AG10803 (cell line): ENCODE measurements at regions not wholly inside any gene's neighbourhood (a gene's known extent, or its start where the extent isn't known, plus 50 kb on each side); places are given as distances from the start of the nearest gene placed in this dataset.
"Not testable (repeated sequence)": the region's sequence is repeated elsewhere in the genome, so short reads cannot be mapped to it uniquely, and the experiment has no call there.

Experiments
- DNase-seq: peaks from one replicate; pipeline ENCODE4 v3.0.0; 2010; ENCODE audit warnings: low read depth
- H3K4me3 ChIP-seq: 2 replicates; pipeline ENCODE4 v1.5.1; 2011; ENCODE audit warnings: mild to moderate bottlenecking, low read length, control low read depth
- TF ChIP-seq, protein P1 (sequence below): conservative IDR thresholded peaks from 2 replicates; pipeline ENCODE4 v1.5.1; 2011; ENCODE audit warnings: mild to moderate bottlenecking, low read length, control low read depth, inconsistent platforms

DNA sequence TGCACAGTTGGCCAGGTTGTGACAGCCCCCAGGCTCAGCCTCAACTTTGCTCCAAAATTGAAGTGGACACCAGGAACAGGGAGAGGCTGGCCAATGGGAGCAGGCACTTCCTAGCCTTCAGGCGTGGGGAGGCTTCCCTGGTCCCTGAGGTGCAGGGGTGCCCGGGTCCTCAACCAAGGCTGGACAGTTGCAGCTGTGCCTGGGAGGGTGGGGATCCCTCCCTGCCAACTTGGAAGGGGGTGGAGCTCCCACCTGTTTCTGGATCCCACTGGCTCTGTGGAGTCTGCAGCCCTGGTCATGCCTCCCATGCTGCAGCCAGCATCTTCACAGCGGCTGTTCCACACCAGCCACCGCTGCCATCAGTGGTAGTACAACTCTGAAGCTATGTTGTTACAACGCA lies 502.8 kb upstream of the SLITRK5 start:
- DNase-seq: no peak
- TF ChIP-seq, protein P1, sequence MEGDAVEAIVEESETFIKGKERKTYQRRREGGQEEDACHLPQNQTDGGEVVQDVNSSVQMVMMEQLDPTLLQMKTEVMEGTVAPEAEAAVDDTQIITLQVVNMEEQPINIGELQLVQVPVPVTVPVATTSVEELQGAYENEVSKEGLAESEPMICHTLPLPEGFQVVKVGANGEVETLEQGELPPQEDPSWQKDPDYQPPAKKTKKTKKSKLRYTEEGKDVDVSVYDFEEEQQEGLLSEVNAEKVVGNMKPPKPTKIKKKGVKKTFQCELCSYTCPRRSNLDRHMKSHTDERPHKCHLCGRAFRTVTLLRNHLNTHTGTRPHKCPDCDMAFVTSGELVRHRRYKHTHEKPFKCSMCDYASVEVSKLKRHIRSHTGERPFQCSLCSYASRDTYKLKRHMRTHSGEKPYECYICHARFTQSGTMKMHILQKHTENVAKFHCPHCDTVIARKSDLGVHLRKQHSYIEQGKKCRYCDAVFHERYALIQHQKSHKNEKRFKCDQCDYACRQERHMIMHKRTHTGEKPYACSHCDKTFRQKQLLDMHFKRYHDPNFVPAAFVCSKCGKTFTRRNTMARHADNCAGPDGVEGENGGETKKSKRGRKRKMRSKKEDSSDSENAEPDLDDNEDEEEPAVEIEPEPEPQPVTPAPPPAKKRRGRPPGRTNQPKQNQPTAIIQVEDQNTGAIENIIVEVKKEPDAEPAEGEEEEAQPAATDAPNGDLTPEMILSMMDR: no peak
- no peak overlapping the region for H3K4me3 ChIP-seq

DNA sequence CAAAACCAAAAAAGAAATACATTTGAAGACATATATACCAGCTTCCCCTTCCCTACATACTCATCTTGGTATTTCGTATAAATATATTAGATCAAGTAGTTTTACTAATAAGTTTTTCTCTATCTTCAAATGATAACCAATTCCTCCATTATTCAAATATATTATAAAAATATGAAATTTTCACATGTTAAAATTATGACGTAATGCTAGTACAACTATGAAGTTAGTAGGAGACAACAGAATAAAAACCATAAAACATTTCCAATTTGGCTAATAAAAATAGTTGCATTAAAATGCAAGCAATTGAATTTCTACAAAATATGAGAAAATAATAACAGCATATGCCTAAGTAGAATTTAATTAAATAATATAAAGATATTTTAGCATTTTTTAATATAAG lies 501.8 kb upstream of the SLITRK5 start:
- no peak overlapping the region for H3K4me3 ChIP-seq
- DNase-seq: no peak
- TF ChIP-seq, protein P1: no peak

DNA sequence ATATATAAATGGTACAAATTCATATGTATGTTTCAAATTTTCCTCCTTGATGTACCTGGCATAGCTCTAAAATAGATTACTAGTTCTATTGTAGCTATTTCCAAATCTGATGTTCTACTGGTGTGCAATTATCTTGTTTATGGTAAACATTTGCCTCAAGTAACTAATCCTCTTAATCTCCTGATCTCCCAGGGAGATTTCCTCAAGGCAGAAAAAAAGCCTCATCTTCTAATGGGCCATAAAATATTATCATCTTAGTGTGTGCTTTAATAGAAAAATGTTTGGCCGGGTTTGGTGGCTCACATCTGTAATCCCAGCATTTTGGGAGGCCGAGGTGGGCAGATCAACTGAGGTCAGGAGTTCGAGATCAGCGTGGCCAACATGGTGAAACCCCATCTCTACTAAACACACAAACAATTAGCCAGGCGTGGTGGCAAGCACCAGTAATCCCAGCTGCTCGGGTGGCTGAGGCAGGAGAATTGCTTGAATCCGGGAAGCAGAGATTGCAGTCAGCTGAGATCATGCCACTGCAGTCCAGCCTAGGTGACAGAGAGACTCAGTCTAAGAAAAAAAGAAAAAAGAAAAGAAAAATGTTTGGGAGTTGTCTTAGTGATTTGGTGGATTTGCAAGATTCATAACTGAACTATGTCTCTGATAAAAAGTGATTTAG lies 498.9 kb upstream of the SLITRK5 start:
- DNase-seq: no peak
- TF ChIP-seq, protein P1: no peak
- H3K4me3 ChIP-seq: no peak overlapping the region

DNA sequence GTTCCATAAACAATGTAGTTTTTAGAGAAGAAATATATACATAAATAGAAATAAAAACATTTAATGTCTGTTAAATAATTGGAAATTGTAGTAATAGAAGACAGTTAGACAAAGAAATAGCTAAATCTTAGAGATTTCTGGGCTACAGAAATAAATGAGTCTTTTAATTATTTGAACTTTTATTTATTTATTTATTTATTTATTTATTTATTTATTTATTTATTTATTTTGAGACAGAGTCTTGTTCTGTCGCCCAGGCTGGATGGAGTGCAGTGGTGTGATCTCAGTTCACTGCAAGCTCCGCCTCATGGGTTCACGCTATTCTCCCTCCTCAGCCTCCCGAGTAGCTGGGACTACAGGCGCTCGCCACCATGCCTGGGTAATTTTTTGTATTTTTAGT lies 486.0 kb upstream of the SLITRK5 start:
- not testable (repeated sequence) for DNase-seq

DNA sequence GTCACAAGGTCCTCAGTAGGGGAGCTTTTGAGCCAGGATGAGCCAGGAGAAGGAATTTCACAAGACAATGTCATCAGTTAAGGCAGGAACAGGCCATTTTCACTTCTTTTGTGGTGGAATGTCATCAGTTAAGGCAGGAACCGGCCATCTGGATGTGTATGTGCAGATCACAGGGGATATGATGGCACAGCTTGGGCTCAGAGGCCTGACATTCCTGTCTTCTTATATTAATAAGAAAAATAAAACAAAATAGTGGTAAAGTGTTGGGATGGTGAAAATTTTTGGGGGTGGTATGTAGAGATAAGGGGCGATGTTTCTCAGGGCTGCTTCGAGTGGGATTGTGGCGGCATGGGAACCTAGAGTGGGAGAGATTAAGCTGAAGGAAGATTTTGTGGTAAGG lies 484.5 kb upstream of the SLITRK5 start:
- not testable (repeated sequence) for DNase-seq, H3K4me3 ChIP-seq

More for the DNA sequence above, 486.0 kb upstream of the SLITRK5 start:
- H3K4me3 ChIP-seq: not testable (repeated sequence)

DNA sequence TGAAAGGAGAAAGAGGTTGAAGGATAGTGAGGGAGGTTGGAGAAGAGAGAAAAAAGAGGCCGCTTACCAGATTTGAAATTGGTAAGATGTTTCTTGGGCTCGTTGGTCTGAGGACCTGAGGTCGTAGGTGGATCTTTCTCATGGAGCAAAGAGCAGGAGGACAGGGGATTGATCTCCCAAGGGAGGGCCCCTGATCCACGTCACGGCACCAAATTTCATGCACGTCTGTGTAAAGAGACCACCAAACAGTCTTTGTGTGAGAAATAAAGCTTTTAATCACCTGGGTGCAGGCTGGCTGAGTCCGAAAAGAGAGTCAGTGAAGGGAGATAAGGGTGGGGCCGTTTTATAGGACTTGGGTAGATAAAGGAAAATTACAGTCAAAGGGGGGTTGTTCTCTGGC lies 479.7 kb upstream of the SLITRK5 start:
- DNase-seq, H3K4me3 ChIP-seq: not testable (repeated sequence)

DNA sequence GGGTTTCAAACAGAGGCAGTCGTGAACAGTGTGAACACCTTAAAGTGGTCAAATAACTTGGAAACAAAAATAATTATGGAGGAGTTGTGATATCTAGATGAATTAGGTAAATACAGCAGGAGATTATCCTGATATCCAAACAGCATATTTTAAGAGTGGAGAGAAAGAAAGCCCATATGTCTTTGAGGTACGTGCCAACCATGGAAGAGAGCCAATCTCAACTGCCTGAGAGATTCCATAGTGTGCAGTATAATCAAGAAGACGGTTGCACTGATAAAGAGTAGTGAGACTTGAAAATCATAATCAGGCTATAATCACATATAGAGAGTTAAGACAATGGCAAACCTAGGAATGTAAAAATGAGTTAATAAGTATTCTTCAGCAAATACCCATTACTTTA lies 472.8 kb upstream of the SLITRK5 start:
- TF ChIP-seq, protein P1: no peak
- H3K4me3 ChIP-seq: no peak overlapping the region
- DNase-seq: no peak

DNA sequence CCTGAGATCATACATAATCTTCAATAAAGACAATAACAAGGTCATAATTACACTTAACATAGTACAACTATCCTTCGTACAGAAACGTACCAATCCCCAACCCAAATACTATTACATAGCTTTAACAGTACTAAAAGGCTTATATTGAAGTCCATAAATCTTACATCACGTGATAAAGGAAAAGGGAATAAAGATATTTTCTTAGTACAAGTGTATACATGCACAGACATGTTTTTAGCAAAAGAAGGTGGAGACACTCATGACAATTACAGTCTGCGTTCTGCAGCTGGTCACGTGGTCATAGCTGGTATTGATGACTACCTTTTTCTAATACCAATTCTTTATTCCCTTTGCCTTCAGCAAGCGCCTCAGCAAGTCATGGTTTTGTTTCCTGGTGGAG lies 464.5 kb upstream of the SLITRK5 start:
- DNase-seq: no peak
- no peak overlapping the region for H3K4me3 ChIP-seq
- TF ChIP-seq, protein P1: no peak

DNA sequence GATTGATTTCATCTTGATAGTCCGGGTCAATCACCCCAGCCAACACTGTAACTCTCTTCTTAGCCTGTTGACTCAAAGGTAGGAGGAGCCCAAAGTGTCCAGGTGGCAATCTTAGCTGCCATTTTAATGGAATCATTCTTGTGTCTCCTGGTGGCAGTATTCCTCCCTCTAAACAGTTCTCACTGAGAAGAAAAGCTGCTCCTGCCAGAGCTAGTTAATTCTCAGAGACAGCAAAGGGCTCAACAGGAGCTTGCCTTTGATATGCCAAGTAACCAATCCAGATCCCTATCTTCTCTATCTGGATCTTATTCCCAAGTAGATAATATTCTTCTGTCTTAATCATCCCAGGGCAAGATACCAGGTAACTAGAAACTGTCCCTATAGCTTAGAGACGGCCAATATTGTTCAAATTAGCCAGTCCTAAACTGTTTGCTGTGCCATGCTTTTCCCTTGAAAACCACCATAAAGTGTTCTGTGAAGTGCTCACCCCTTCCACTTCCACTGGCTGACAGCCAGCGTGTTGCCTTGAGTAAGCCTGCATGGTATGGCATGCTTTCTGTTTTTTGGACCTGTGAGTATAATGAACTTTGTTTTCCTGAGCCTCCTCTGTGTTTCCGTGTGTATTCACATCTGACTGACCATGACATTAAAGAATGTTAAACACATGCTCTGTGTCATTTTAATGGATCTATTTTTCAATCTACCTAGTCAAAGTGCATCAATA lies 463.7 kb upstream of the SLITRK5 start:
- H3K4me3 ChIP-seq: no peak overlapping the region
- no peak for DNase-seq
- TF ChIP-seq, protein P1: no peak
